ENCODE measurements at regions not wholly inside any gene's neighbourhood (a gene's known extent, or its start where the extent isn't known, plus 50 kb on each side); places are given as distances from the start of the nearest gene placed in this dataset.
"Not testable (repeated sequence)": the region's sequence is repeated elsewhere in the genome, so short reads cannot be mapped to it uniquely, and the experiment has no call there.

GRCh38 chr15:63434576-63435186, 53.0 kb upstream of the CA12 start:
- no peak for DNase-seq

- no peak for DNase-seq
Measured at GRCh38 chr15:63435204-63435820, 53.7 kb upstream of the CA12 start.

- no peak for DNase-seq
Measured at GRCh38 chr15:63436341-63436740, 54.7 kb upstream of the CA12 start.

- DNase-seq: peak; percentile 45
Measured at GRCh38 chr15:63436872-63437375, 55.3 kb upstream of the CA12 start.

- no peak for DNase-seq
Measured at GRCh38 chr15:63439536-63440264, 58.1 kb upstream of the CA12 start.

GRCh38 chr15:63440265-63440648, 58.6 kb upstream of the CA12 start:
- no peak for DNase-seq

GRCh38 chr15:63440756-63441155, 59.1 kb upstream of the CA12 start:
- DNase-seq: no peak

- no peak for DNase-seq
Measured at GRCh38 chr15:63441266-63441665, 59.6 kb upstream of the CA12 start.

- no peak for DNase-seq
Measured at GRCh38 chr15:63442080-63442479, 60.4 kb upstream of the CA12 start.

- no peak for DNase-seq
Measured at GRCh38 chr15:63444611-63445010, 59.8 kb upstream of the USP3 start.

- no peak for DNase-seq
Measured at GRCh38 chr15:63446255-63446654, 58.1 kb upstream of the USP3 start.

GRCh38 chr15:63447017-63447676, 57.2 kb upstream of the USP3 start:
- DNase-seq: peak; percentile 22

GRCh38 chr15:63448266-63448665, 56.1 kb upstream of the USP3 start:
- DNase-seq: no peak

- DNase-seq: not testable (repeated sequence)
Measured at GRCh38 chr15:63448872-63449555, 55.4 kb upstream of the USP3 start.

- no peak for DNase-seq
Measured at GRCh38 chr15:63449731-63450130, 54.7 kb upstream of the USP3 start.

GRCh38 chr15:63450884-63451225, 53.5 kb upstream of the USP3 start:
- DNase-seq: no peak

- DNase-seq: no peak
Measured at GRCh38 chr15:63451671-63452315, 52.6 kb upstream of the USP3 start.

- no peak for DNase-seq
Measured at GRCh38 chr15:63452552-63453136, 51.7 kb upstream of the USP3 start.

GRCh38 chr15:63453186-63453905, 51.0 kb upstream of the USP3 start:
- DNase-seq: no peak

GRCh38 chr15:63454503-63455211, 49.7 kb upstream of the USP3 start:
- no peak for DNase-seq
